Right ventricle myocardium inferior (tissue), 1 donor: ENCODE measurements at regions not wholly inside any gene's neighbourhood (a gene's known extent, or its start where the extent isn't known, plus 50 kb on each side); places are given as distances from the start of the nearest gene placed in this dataset.
"Not testable (repeated sequence)": the region's sequence is repeated elsewhere in the genome, so short reads cannot be mapped to it uniquely, and the experiment has no call there.

ENCODE experiments used
- ATAC-seq: fragments of 200-7000 bp; cut with Tn5 transposase; one replicate; pipeline ENCODE4 v1.9.1; 2020; ENCODE audit warnings: mild to moderate bottlenecking, moderate library complexity
- DNase-seq: peaks from one replicate; pipeline ENCODE4 v3.0.0; 2021; ENCODE audit errors: missing footprints
- intact Hi-C: fragments of 100-400 bp; cut with DNase I; formaldehyde crosslinking; loops from one replicate; pipeline ENCODE4 v1.11.0; 2022
- donor health status: DM: no; HTN: yes; CAD: no; lungs with severe emphysema.

- ATAC-seq (no peak), DNase-seq (no peak)
- intact Hi-C loops = no loop called here
Observed at GRCh38 chr21:14058566-14058965, 152.2 kb downstream of the LIPI start.

DNA sequence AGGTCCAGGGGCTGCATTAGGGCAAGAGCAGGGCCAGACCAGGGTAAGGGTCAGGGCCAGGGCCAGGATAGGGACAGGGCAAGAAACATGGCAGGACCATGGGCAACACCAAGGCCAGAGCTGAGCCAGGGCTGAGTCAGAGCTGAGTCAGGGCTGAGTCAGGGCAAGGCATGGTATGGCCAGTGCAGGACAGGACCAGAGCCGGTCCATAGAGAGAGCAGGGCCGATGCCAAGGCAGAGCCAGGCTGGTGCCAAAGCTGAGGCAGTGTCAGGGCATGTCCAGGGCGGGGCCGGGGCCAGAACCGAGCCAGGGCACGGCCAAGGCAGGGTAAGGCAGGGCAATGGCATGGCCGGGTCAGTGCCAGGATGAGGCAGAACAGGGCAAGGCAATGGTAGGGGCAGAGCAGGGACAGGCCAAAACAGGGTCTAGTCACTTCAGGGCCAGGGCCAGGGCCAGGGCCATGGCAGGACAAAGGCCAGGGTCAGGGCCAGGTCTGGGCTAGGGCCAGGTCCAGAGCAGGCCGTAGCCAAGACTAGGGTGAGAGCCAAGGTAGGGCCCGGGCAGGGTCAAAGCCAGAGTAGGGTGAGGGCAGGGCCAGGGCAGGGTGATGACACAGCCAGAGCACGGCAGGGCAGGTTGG lies 152.8 kb downstream of the LIPI start:
- DNase-seq, intact Hi-C loops: not testable (repeated sequence)

DNA sequence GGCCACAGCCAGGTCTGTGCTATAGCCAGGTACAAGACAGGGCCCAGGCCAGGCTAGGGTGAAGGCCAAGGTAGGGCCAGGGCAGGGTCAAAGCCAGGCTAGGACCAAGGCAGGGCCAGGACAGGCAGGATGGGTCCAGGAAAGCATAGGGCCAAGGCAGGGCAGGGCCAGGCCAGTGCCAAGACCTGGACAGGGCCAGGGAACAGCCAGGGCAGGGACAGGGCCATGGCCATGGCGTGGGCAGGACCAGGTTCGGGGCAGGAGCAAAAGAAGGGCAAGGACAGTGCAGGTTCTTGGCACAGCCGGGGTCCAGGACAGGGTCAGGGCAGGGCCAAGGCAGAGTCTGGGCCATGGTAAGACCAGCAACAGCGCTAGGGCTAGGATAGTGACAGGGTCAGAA lies 153.4 kb downstream of the LIPI start:
- intact Hi-C loops = no loop called here
- ATAC-seq (no peak), DNase-seq (no peak)

More for the DNA sequence above, 152.8 kb downstream of the LIPI start:
- ATAC-seq = peak; percentile 51

DNA sequence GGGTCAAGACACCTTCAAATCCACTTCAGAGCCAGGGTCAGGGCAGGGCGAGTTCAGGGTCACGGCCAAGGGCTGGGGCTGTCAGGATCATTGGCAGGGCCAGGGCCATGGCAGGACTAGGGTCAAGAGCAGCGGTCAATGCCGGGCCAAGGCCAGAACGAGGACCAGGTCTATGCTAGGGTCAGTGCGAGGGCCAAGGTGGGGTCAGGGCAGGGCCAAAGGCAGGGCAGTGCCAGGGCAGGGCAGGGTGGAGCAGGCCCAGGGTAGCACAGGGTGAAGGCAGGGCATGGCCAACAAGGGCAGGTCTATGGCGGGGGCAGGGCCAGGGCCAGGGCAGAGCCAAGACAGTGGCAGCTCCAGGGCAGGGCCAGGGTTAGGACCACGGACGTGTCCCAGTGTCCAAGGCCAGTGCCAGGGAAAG lies 154.0 kb downstream of the LIPI start:
- intact Hi-C loops = no loop called here
- ATAC-seq (no peak), DNase-seq (no peak)

GRCh38 chr21:14055746-14056515 lies 154.8 kb downstream of the LIPI start:
- DNase-seq, intact Hi-C loops: not testable (repeated sequence)

DNA sequence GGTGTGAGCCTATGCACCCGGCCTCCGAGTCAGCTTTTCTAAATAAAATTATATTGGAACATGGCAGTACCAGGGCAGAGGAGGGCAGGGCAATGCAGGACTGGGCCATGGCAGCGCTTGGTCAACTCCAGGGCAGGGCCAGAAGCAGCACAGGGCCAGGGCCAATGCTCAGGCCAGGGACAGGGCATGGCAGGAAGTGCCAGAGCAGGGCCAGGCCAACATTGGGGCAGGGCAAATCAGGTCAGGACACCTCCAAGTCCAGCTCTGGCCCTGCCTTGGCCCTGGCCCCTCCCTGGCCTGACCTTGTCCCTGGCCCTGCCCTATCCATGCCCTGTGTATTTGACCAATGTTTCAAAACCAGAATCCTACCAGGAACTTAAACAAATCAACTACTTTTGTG lies 156.1 kb downstream of the LIPI start:
- DNase-seq (no peak), ATAC-seq (no peak)
- intact Hi-C loops = no loop called here

More at GRCh38 chr21:14055746-14056515, 154.8 kb downstream of the LIPI start:
- not testable (repeated sequence) for ATAC-seq

- no peak for DNase-seq
- ATAC-seq = no peak
Observed at GRCh38 chr21:14050121-14050520, 160.6 kb downstream of the LIPI start.

GRCh38 chr21:14046401-14046800 lies 164.4 kb downstream of the LIPI start:
- ATAC-seq (no peak), DNase-seq (no peak)
- intact Hi-C loops = no loop called here

More at GRCh38 chr21:14050121-14050520, 160.6 kb downstream of the LIPI start:
- intact Hi-C loops = no loop called here

DNA sequence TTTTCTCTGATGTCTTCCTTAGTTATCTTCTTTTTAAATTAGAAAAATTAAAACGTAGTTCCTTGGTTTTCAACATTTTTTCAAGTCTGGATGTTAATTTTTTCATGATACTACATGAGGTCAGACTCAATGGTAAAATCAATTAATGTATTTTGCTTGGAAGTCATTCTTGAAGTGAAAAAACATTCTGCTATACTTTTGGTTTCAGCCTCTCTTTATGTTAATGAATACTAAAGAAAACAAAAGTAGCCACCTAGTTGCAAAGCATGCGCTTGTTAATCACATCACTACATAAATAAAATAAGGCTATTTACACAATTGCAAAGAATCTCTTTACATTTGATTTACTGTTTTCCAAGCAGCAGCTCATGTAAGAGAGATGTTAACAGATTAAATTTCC lies 170.4 kb downstream of the LIPI start:
- ATAC-seq = no peak
- no peak for DNase-seq
- intact Hi-C loops = no loop called here

DNA sequence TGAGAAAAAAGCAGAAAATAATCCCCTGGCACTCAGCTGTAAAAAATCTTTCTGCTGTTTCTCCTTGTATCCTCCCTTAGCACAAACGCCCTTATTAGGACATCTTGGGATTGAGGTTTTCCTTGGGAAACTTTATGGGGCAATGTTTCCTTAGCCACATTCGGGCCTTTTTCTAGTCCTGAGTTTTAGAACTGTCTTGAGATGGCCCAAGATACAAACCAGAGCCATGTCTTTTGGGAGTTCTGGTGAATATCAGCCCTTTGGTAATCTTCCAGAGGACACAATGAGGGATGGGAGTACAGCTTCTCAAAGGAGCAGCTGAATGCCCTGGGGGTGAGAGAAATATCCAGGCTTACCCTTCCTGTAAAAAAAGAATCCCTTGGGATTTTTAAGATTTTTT lies 182.1 kb downstream of the LIPI start:
- ATAC-seq, DNase-seq, intact Hi-C loops: not testable (repeated sequence)

DNA sequence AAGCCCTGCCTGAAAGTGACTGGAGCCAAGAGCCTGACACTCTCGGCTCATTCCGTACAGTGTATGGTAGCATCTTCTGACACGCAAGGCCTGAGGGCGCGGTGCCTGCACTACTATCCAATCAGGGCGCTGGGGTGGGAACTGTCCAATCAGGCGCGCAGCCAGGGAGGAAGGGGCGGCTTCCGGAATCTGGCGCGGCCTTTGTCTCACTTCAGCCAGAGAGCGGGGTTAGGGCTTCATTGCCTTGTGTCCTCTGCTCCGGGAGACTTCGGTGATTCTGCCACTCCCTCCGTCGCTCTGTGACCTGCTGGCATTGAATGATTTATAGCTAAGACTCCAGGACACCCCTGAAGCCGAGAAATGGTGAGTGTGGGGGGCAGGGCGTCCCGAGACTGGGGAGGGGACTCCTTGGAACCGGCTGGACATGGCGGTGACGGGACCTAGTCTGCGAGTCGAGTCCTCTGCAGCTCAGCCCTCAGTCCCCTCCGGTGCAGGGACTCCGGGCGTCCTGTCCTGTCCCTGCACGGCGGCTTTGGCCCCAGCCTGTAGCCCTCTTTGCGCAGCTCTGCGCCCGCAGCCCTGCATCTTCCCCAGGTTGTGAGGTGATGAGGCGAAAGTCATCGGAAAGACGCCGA lies 183.4 kb downstream of the LIPI start:
- ATAC-seq = peak; percentile 100
- peak; percentile 94 for DNase-seq
- intact Hi-C loops = not testable (repeated sequence)

GRCh38 chr21:14020108-14020507 lies 190.6 kb downstream of the LIPI start:
- intact Hi-C loops, DNase-seq, ATAC-seq: not testable (repeated sequence)

GRCh38 chr21:14015841-14016240 lies 194.9 kb downstream of the LIPI start:
- not testable (repeated sequence) for DNase-seq, ATAC-seq

GRCh38 chr21:14013623-14014498 lies 196.9 kb downstream of the LIPI start:
- ATAC-seq, intact Hi-C loops, DNase-seq: not testable (repeated sequence)

More at GRCh38 chr21:14015841-14016240, 194.9 kb downstream of the LIPI start:
- intact Hi-C loops = not testable (repeated sequence)

GRCh38 chr21:14013056-14013603 lies 197.6 kb downstream of the LIPI start:
- DNase-seq (no peak), ATAC-seq (no peak)
- intact Hi-C loops = no loop called here

GRCh38 chr21:14012409-14012808 lies 198.3 kb downstream of the LIPI start:
- intact Hi-C loops = no loop called here
- no peak for DNase-seq
- ATAC-seq = no peak

DNA sequence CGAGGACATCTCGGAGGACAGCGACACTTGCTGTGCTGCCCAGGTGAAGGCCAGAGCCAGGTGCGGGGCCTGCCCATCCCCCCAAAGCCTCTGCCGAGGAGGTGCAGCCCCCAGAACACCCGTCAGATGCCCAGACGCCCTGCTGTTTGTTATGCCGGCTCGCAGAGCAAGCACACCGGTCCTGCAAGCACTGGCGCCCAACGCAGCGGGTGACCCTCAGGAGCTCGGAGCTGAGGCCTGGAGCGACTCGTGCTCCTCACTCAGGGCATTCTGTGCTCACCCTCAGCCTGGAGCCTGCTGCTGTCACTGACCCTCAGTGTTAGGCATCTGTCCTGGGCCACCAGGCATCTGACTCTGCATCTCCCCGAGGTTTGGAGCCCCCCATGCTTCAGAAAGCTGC lies 199.0 kb downstream of the LIPI start:
- DNase-seq, intact Hi-C loops, ATAC-seq: not testable (repeated sequence)

DNA sequence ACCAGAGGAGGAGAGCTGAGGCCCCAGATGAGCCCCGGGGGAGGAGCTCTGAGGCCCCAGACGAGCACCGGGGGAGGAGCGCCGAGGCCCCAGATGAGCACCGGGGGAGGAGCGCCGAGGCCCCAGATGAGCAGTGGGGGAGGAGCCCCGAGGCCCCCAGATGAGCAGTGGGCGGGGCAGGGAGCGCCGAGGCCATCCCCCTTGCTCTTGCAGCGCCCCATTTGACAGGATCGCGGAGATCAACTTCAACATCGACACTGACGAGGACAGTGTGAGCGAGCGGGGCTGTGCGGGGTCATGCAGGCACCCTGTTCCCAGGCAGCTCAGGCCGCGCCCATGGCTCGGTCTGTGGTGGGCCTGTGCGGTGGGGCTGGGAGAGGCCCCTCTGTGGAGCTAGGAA lies 199.6 kb downstream of the LIPI start:
- DNase-seq, ATAC-seq, intact Hi-C loops: not testable (repeated sequence)
